ENCODE measurements at regions not wholly inside any gene's neighbourhood (a gene's known extent, or its start where the extent isn't known, plus 50 kb on each side); places are given as distances from the start of the nearest gene placed in this dataset.

DNA sequence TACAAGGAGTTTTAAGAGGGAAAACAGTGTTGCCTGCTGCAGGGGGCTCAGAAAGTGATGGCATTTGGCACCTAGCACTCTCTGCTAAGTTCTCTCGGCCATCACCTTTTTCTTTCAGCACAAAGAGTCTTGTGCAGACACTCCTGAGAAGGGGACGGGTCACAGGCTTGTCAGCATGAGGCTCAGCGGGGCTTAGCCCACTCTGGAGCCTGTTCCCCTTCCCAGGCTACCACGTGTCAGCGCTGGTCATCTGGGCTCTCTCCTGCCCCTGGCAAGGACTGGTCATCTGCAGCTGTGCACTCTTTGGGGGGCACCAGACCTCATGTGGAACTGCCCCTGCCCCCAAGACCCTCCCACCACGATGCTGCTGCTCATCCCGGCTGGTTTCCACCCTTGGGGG lies 152.1 kb upstream of the MKI67 start:
- TF ChIP-seq TAF1 (IDR thresholded peaks at IDR 0.05; ENCODE audit: borderline replicate concordance, low read depth, low read length) (no peak), SMC3 (IDR thresholded peaks at IDR 0.05; ENCODE audit: low read depth, low read length) (no peak), RFX5 (IDR thresholded peaks at IDR 0.05; ENCODE audit: low read length) (no peak), RAD21 (IDR thresholded peaks at IDR 0.05; ENCODE audit: low read length) (no peak), EP300 (IDR thresholded peaks at IDR 0.05; ENCODE audit: borderline replicate concordance in 1 of 2, low read depth in 1 of 2, low read length in 1 of 2) (no peak), TEAD4 (IDR thresholded peaks at IDR 0.05; ENCODE audit: borderline replicate concordance, insufficient read depth) (no peak), JUND (IDR thresholded peaks at IDR 0.05) (no peak), NFIC (IDR thresholded peaks at IDR 0.05; ENCODE audit: borderline replicate concordance) (no peak), FOXJ3 (CRISPR knock-in tag; IDR thresholded peaks at IDR 0.05) (no peak), MXI1 (IDR thresholded peaks at IDR 0.05; ENCODE audit: low read depth, low read length) (no peak)
- TF ChIP-seq, protein P1, sequence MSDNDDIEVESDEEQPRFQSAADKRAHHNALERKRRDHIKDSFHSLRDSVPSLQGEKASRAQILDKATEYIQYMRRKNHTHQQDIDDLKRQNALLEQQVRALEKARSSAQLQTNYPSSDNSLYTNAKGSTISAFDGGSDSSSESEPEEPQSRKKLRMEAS (IDR thresholded peaks at IDR 0.05; ENCODE audit: low read depth), result no peak
- TF ChIP-seq, protein P2, sequence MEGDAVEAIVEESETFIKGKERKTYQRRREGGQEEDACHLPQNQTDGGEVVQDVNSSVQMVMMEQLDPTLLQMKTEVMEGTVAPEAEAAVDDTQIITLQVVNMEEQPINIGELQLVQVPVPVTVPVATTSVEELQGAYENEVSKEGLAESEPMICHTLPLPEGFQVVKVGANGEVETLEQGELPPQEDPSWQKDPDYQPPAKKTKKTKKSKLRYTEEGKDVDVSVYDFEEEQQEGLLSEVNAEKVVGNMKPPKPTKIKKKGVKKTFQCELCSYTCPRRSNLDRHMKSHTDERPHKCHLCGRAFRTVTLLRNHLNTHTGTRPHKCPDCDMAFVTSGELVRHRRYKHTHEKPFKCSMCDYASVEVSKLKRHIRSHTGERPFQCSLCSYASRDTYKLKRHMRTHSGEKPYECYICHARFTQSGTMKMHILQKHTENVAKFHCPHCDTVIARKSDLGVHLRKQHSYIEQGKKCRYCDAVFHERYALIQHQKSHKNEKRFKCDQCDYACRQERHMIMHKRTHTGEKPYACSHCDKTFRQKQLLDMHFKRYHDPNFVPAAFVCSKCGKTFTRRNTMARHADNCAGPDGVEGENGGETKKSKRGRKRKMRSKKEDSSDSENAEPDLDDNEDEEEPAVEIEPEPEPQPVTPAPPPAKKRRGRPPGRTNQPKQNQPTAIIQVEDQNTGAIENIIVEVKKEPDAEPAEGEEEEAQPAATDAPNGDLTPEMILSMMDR (IDR thresholded peaks at IDR 0.05), result no peak
